ENCODE measurements at regions not wholly inside any gene's neighbourhood (a gene's known extent, or its start where the extent isn't known, plus 50 kb on each side); places are given as distances from the start of the nearest gene placed in this dataset.

DNA sequence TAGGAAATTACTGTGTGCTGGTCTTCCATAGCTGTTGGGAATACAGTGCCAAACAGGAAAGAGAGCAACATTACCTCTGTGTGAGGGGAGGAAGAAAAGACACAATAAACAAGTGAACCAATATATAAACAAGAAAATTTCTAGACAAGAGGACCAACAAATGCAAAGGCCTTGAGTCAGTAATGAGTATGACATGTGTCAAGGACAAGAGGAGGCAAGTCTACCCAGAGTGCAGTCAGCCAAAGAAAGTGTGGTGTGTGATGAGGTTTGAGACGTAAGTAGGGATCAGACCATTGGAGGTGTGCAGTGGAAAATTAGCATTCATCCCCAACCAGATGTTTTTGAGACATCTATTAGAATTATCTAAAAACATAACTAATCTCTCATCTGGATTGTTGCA is 69.5 kb upstream of the CDH6 start:
- no peak for TF ChIP-seq CEBPB (IDR thresholded peaks at IDR 0.05; ENCODE audit: low read depth, low read length)
- no peak for TF ChIP-seq SIRT6 (IDR thresholded peaks at IDR 0.05; ENCODE audit: low read length)
- TF ChIP-seq EZH2 (IDR thresholded peaks at IDR 0.05; ENCODE audit: low read depth, low read length, severe bottlenecking), result no peak
- TF ChIP-seq KDM5A (IDR thresholded peaks at IDR 0.05; ENCODE audit: low read length), result no peak
- no peak for TF ChIP-seq YY1 (IDR thresholded peaks at IDR 0.05; ENCODE audit: low read depth, low read length)
- no peak for TF ChIP-seq TBP (IDR thresholded peaks at IDR 0.05; ENCODE audit: low read depth, low read length)
- no peak for TF ChIP-seq BACH1 (IDR thresholded peaks at IDR 0.05; ENCODE audit: low read length)
- no peak for TF ChIP-seq RXRA (IDR thresholded peaks at IDR 0.05; ENCODE audit: insufficient read depth, low read depth, low read length)
- no peak for TF ChIP-seq SIN3A (conservative IDR thresholded peaks at IDR 0.05 in 1 of 2, IDR thresholded peaks at IDR 0.05 in 1 of 2; ENCODE audit: low read depth in 1 of 2, low read length in 2 of 2)
- TF ChIP-seq RAD21 (IDR thresholded peaks at IDR 0.05 in 1 of 2, conservative IDR thresholded peaks at IDR 0.05 in 1 of 2; ENCODE audit: low read depth in 2 of 2, low read length in 2 of 2), result no peak
- no peak for TF ChIP-seq CBX8 (IDR thresholded peaks at IDR 0.05; ENCODE audit: borderline replicate concordance, low read depth, low read length)
- TF ChIP-seq MAX (IDR thresholded peaks at IDR 0.05), result no peak
- TF ChIP-seq SP2 (IDR thresholded peaks at IDR 0.05; ENCODE audit: low read length), result no peak
- no peak for TF ChIP-seq SP1 (IDR thresholded peaks at IDR 0.05; ENCODE audit: low read depth, low read length)
- no peak overlapping the region for H2AK5ac ChIP-seq (ENCODE audit: low read depth, low read length)
- H2AFZ ChIP-seq (ENCODE audit: low read length), result no peak overlapping the region
- no peak overlapping the region for H3K9ac ChIP-seq (replicated peaks in 1 of 4; ENCODE audit: extremely low read depth in 1 of 4, low read depth in 3 of 4, low read length in 3 of 4)
- H3K9me3 ChIP-seq (ENCODE audit: insufficient read depth in 2 of 2, low read depth in 1 of 2, low read length in 1 of 2), result no peaks in the 10 kb centered on the region
- no peaks in the 10 kb centered on the region for H3K23me2 ChIP-seq (ENCODE audit: low read depth, low read length)
- no peaks in the 10 kb centered on the region for H3K36me3 ChIP-seq (ENCODE audit: control insufficient read depth in 2 of 4, insufficient read depth in 4 of 4, low read length in 3 of 4)
- H3K27me3 ChIP-seq (replicated peaks in 1 of 4; ENCODE audit: control insufficient read depth in 3 of 4, extremely low read depth in 1 of 4, insufficient read depth in 3 of 4, low read length in 3 of 4), result peaks cover 0 to under 1% (median 0%) of the 10 kb centered on the region in 4 experiments; a peak in 1 of 7 replicates
- H2BK12ac ChIP-seq (ENCODE audit: low read depth, low read length), result no peak overlapping the region
- WGBS, 2 experiments (ENCODE audit: extremely low coverage in 1 of 2, insufficient coverage in 1 of 2, insufficient read length in 1 of 2, insufficient replicate concordance in 2 of 2, low coverage in 1 of 2, low lambda C conversion rate in 2 of 2, missing lambda C conversion rate in 1 of 2), result 91% methylated on average over 1 of the region's 1 CpG; no CpG with 5 or more reads in 1 of the 2 experiments
- H3K18ac ChIP-seq (ENCODE audit: extremely low read depth, low read length), result no peak overlapping the region
- no peak overlapping the region for H2BK15ac ChIP-seq (ENCODE audit: low read length)
- no peaks in the 10 kb centered on the region for H4K20me1 ChIP-seq (replicated peaks in 1 of 2; ENCODE audit: control insufficient read depth in 1 of 2, insufficient read depth in 2 of 2, low read length in 2 of 2)
- H3K4ac ChIP-seq (replicated peaks; ENCODE audit: insufficient read length, low read depth, low read length), result no peak overlapping the region
- DNase-seq (ENCODE audit: low read depth in 1 of 2, low spot score in 2 of 2) (no peak), FAIRE-seq (no peak)
- no peak overlapping the region for H3K4me2 ChIP-seq (ENCODE audit: insufficient read depth in 1 of 2, low read depth in 2 of 2, low read length in 2 of 2)
- no peak overlapping the region for H2BK5ac ChIP-seq (ENCODE audit: low read depth, low read length)
- no peak overlapping the region for H3K23ac ChIP-seq (ENCODE audit: insufficient read length)
- H3K4me3 ChIP-seq (ENCODE audit: extremely low read depth in 1 of 4, insufficient read depth in 2 of 4, low read depth in 3 of 4, low read length in 4 of 4), result no peak overlapping the region
- H3K14ac ChIP-seq (ENCODE audit: insufficient read length), result no peak overlapping the region
- no peaks in the 10 kb centered on the region for H3K4me1 ChIP-seq (replicated peaks in 1 of 4; ENCODE audit: control insufficient read depth in 3 of 4, insufficient read depth in 4 of 4, low read length in 3 of 4)
- H3K27ac ChIP-seq (ENCODE audit: low read depth, low read length), result no peak overlapping the region
- no peak overlapping the region for H2BK20ac ChIP-seq (ENCODE audit: low read length)
- CTCF ChIA-PET (ENCODE audit: partially characterized antibody), result interaction anchor here (1.0 kb wide), 1 partner anchor 63 kb away, joined by 3 read pairs; no protein-coding TSS in a partner anchor
- H3K56ac ChIP-seq (replicated peaks; ENCODE audit: insufficient read length, low read depth, low read length), result no peak overlapping the region
- POLR2A ChIA-PET (ENCODE audit: partially characterized antibody), result no interaction called here
- no peak overlapping the region for H2BK120ac ChIP-seq (replicated peaks; ENCODE audit: low read depth, low read length)
- H4K5ac ChIP-seq (ENCODE audit: insufficient read length, low read depth, low read length), result no peak overlapping the region
- no peak overlapping the region for H4K8ac ChIP-seq (ENCODE audit: extremely low read depth, insufficient read depth, low read length)
- no peaks in the 10 kb centered on the region for H3K79me2 ChIP-seq (ENCODE audit: control insufficient read depth in 1 of 2, insufficient read depth in 2 of 2, low read length in 2 of 2)
- H3K79me1 ChIP-seq (ENCODE audit: low read depth, low read length), result no peaks in the 10 kb centered on the region
- H4K91ac ChIP-seq (replicated peaks; ENCODE audit: insufficient read length, low read length), result no peak overlapping the region

Measured in H1 (cell line).